ENCODE measurements at regions not wholly inside any gene's neighbourhood (a gene's known extent, or its start where the extent isn't known, plus 50 kb on each side); places are given as distances from the start of the nearest gene placed in this dataset.

- TF ChIP-seq CTCF (optimal IDR thresholded peaks at IDR 0.05 in 1 of 3, IDR thresholded peaks at IDR 0.05 in 1 of 3, conservative IDR thresholded peaks at IDR 0.05 in 1 of 3; ENCODE audit: extremely low read depth in 1 of 3, insufficient read depth in 2 of 3, low read length in 3 of 3): no peak
- no peak for TF ChIP-seq EZH2 (IDR thresholded peaks at IDR 0.05; ENCODE audit: low read length)
These were observed 51.9 kb upstream of the SPTBN1 start for GRCh38 chr2:54404270-54404669.

Measured in keratinocyte (primary cell).